Activated T-cell treated with anti-CD3 and anti-CD28 coated beads, Interleukin-2, amount 50 U/mL, for 4 hours (primary cell): ENCODE measurements at regions not wholly inside any gene's neighbourhood (a gene's known extent, or its start where the extent isn't known, plus 50 kb on each side); places are given as distances from the start of the nearest gene placed in this dataset.
"Not testable (repeated sequence)": the region's sequence is repeated elsewhere in the genome, so short reads cannot be mapped to it uniquely, and the experiment has no call there.

ENCODE experiments used
- ATAC-seq, 2 donors: fragments of 200-7000 bp; cut with Tn5 transposase; one replicate each; pipeline ENCODE4 v1.10.0; 2021
- DNase-seq: peaks from one replicate; pipeline ENCODE4 v3.0.0-alpha.2; 2020
- H3K27me3 Mint-ChIP-seq: one replicate; pipeline ENCODE4 v1.8.0; 2021; ENCODE audit warnings: low read depth, mixed read lengths
- H3K36me3 Mint-ChIP-seq: one replicate; pipeline ENCODE4 v1.8.0; 2022; ENCODE audit warnings: mixed read lengths; ENCODE audit not compliant: insufficient read depth
- H3K4me1 Mint-ChIP-seq: one replicate; pipeline ENCODE4 v1.8.0; 2021; ENCODE audit warnings: low read depth, mixed read lengths
- H3K4me3 Mint-ChIP-seq: one replicate; pipeline ENCODE4 v1.8.0; 2021; ENCODE audit warnings: mild to moderate bottlenecking, moderate library complexity, mixed read lengths
- H3K9me3 Mint-ChIP-seq: one replicate; pipeline ENCODE4 v1.8.0; 2021; ENCODE audit warnings: mixed read lengths

- no peaks in the 10 kb centered on the region for H3K27me3 Mint-ChIP-seq
- H3K36me3 Mint-ChIP-seq, result no peaks in the 10 kb centered on the region
- H3K4me3 Mint-ChIP-seq, result no peak overlapping the region
- DNase-seq (no peak), ATAC-seq (no peak)
- H3K9me3 Mint-ChIP-seq, result peaks cover 6% of the 10 kb centered on the region
- no peaks in the 10 kb centered on the region for H3K4me1 Mint-ChIP-seq
These were observed 65.7 kb downstream of the SLITRK5 start for GRCh38 chr13:87736849-87737385.

GRCh38 chr13:87754097-87754496 is 82.9 kb downstream of the SLITRK5 start:
- peaks cover 9% of the 10 kb centered on the region for H3K9me3 Mint-ChIP-seq
- H3K4me3 Mint-ChIP-seq, result no peak overlapping the region
- no peaks in the 10 kb centered on the region for H3K27me3 Mint-ChIP-seq
- DNase-seq (no peak), ATAC-seq (no peak)
- H3K4me1 Mint-ChIP-seq, result no peaks in the 10 kb centered on the region
- H3K36me3 Mint-ChIP-seq, result no peaks in the 10 kb centered on the region

- no peaks in the 10 kb centered on the region for H3K27me3 Mint-ChIP-seq
These were observed 98.3 kb downstream of the SLITRK5 start for GRCh38 chr13:87769445-87769844.

GRCh38 chr13:87777387-87777786 is 106.2 kb downstream of the SLITRK5 start:
- Mint-ChIP-seq H3K4me3 (no peak overlapping the region), H3K27me3 (no peaks in the 10 kb centered on the region), H3K4me1 (no peaks in the 10 kb centered on the region), H3K36me3 (no peaks in the 10 kb centered on the region), H3K9me3 (peaks cover 12% of the 10 kb centered on the region)
- ATAC-seq (no peak), DNase-seq (no peak)

More at GRCh38 chr13:87769445-87769844, 98.3 kb downstream of the SLITRK5 start:
- H3K4me1 Mint-ChIP-seq, result no peaks in the 10 kb centered on the region
- H3K4me3 Mint-ChIP-seq, result no peak overlapping the region
- H3K36me3 Mint-ChIP-seq, result no peaks in the 10 kb centered on the region
- ATAC-seq (no peak), DNase-seq (no peak)
- H3K9me3 Mint-ChIP-seq, result peaks cover 9% of the 10 kb centered on the region

GRCh38 chr13:87778128-87778527 is 107.0 kb downstream of the SLITRK5 start:
- DNase-seq, result no peak
- H3K4me1 Mint-ChIP-seq, result no peaks in the 10 kb centered on the region
- ATAC-seq, result no peak
- peaks cover 12% of the 10 kb centered on the region for H3K9me3 Mint-ChIP-seq
- H3K4me3 Mint-ChIP-seq, result no peak overlapping the region
- H3K36me3 Mint-ChIP-seq, result no peaks in the 10 kb centered on the region
- no peaks in the 10 kb centered on the region for H3K27me3 Mint-ChIP-seq

GRCh38 chr13:87779426-87779825 is 108.3 kb downstream of the SLITRK5 start:
- ATAC-seq, result no peak
- Mint-ChIP-seq H3K27me3 (no peaks in the 10 kb centered on the region), H3K4me1 (no peaks in the 10 kb centered on the region), H3K36me3 (no peaks in the 10 kb centered on the region), H3K4me3 (no peak overlapping the region), H3K9me3 (peaks cover 12% of the 10 kb centered on the region)
- DNase-seq, result no peak

- ATAC-seq (no peak), DNase-seq (no peak)
- Mint-ChIP-seq H3K4me1 (no peaks in the 10 kb centered on the region), H3K4me3 (no peak overlapping the region), H3K36me3 (no peaks in the 10 kb centered on the region), H3K9me3 (peaks cover 7% of the 10 kb centered on the region), H3K27me3 (no peaks in the 10 kb centered on the region)
These were observed 112.2 kb downstream of the SLITRK5 start for GRCh38 chr13:87783366-87783765.

GRCh38 chr13:87788363-87788762 is 117.2 kb downstream of the SLITRK5 start:
- H3K4me1 Mint-ChIP-seq, result no peaks in the 10 kb centered on the region

GRCh38 chr13:87792878-87793277 is 121.7 kb downstream of the SLITRK5 start:
- H3K36me3 Mint-ChIP-seq, result no peaks in the 10 kb centered on the region
- ATAC-seq, result no peak
- no peak for DNase-seq
- no peak overlapping the region for H3K4me3 Mint-ChIP-seq
- H3K27me3 Mint-ChIP-seq, result no peaks in the 10 kb centered on the region
- peaks cover 19% of the 10 kb centered on the region for H3K9me3 Mint-ChIP-seq
- no peaks in the 10 kb centered on the region for H3K4me1 Mint-ChIP-seq

More at GRCh38 chr13:87788363-87788762, 117.2 kb downstream of the SLITRK5 start:
- Mint-ChIP-seq H3K4me3 (no peak overlapping the region), H3K27me3 (no peaks in the 10 kb centered on the region), H3K36me3 (no peaks in the 10 kb centered on the region), H3K9me3 (peaks cover 7% of the 10 kb centered on the region)
- DNase-seq, result no peak
- ATAC-seq, result no peak

GRCh38 chr13:87798536-87798935 is 127.4 kb downstream of the SLITRK5 start:
- ATAC-seq (no peak), DNase-seq (no peak)
- H3K27me3 Mint-ChIP-seq, result no peaks in the 10 kb centered on the region
- no peak overlapping the region for H3K4me3 Mint-ChIP-seq
- H3K9me3 Mint-ChIP-seq, result peaks cover 14% of the 10 kb centered on the region
- no peaks in the 10 kb centered on the region for H3K36me3 Mint-ChIP-seq
- H3K4me1 Mint-ChIP-seq, result no peaks in the 10 kb centered on the region

- Mint-ChIP-seq H3K4me3 (no peak overlapping the region), H3K9me3 (peaks cover 11% of the 10 kb centered on the region), H3K27me3 (no peaks in the 10 kb centered on the region), H3K4me1 (no peaks in the 10 kb centered on the region), H3K36me3 (no peaks in the 10 kb centered on the region)
- DNase-seq, result no peak
- ATAC-seq, result no peak
These were observed 139.2 kb downstream of the SLITRK5 start for GRCh38 chr13:87810391-87810801.

- DNase-seq (no peak), ATAC-seq (no peak)
- Mint-ChIP-seq H3K9me3 (peaks cover 13% of the 10 kb centered on the region), H3K4me1 (no peaks in the 10 kb centered on the region), H3K36me3 (no peaks in the 10 kb centered on the region), H3K4me3 (no peak overlapping the region), H3K27me3 (no peaks in the 10 kb centered on the region)
These were observed 139.8 kb downstream of the SLITRK5 start for GRCh38 chr13:87810920-87811344.

- H3K36me3 Mint-ChIP-seq, result no peaks in the 10 kb centered on the region
These were observed 143.2 kb downstream of the SLITRK5 start for GRCh38 chr13:87814403-87814802.

GRCh38 chr13:87820241-87820640 is 149.1 kb downstream of the SLITRK5 start:
- Mint-ChIP-seq H3K36me3 (no peaks in the 10 kb centered on the region), H3K4me3 (no peak overlapping the region), H3K27me3 (no peaks in the 10 kb centered on the region), H3K9me3 (peaks cover 12% of the 10 kb centered on the region), H3K4me1 (no peaks in the 10 kb centered on the region)
- ATAC-seq (no peak), DNase-seq (no peak)

More at GRCh38 chr13:87814403-87814802, 143.2 kb downstream of the SLITRK5 start:
- DNase-seq (no peak), ATAC-seq (no peak)
- Mint-ChIP-seq H3K27me3 (no peaks in the 10 kb centered on the region), H3K4me1 (no peaks in the 10 kb centered on the region), H3K9me3 (peaks cover 13% of the 10 kb centered on the region), H3K4me3 (no peak overlapping the region)

- Mint-ChIP-seq H3K36me3 (no peaks in the 10 kb centered on the region), H3K9me3 (peaks cover 9% of the 10 kb centered on the region), H3K4me3 (no peak overlapping the region), H3K27me3 (no peaks in the 10 kb centered on the region), H3K4me1 (no peaks in the 10 kb centered on the region)
- ATAC-seq, result no peak
- DNase-seq, result no peak
These were observed 150.3 kb downstream of the SLITRK5 start for GRCh38 chr13:87821512-87821911.

- not testable (repeated sequence) for H3K36me3 Mint-ChIP-seq, DNase-seq, H3K9me3 Mint-ChIP-seq, H3K4me3 Mint-ChIP-seq, H3K4me1 Mint-ChIP-seq, H3K27me3 Mint-ChIP-seq, ATAC-seq
These were observed 155.1 kb downstream of the SLITRK5 start for GRCh38 chr13:87826301-87826700.
